22Rv1 (cell line): ENCODE measurements at regions not wholly inside any gene's neighbourhood (a gene's known extent, or its start where the extent isn't known, plus 50 kb on each side); places are given as distances from the start of the nearest gene placed in this dataset.

Experiments used
- H3K27ac ChIP-seq: fragments of 450-650 bp; 2 replicates; pipeline ENCODE4 v1.5.1; 2017
- CTCF ChIP-seq: fragments of 450-650 bp; IDR thresholded peaks from 2 replicates; pipeline ENCODE4 v1.5.1; 2017; ENCODE audit warnings: mild to moderate bottlenecking
- ZFX ChIP-seq: fragments of 450-650 bp; IDR thresholded peaks from 2 replicates; pipeline ENCODE4 v1.6.1; 2017; ENCODE audit warnings: antibody characterized with exemption, borderline replicate concordance

GRCh38 chr12:88880051-88880450 lies 299.8 kb upstream of the KITLG start:
- H3K27ac ChIP-seq, result no peak overlapping the region
- TF ChIP-seq CTCF, result no peak
- no peak for TF ChIP-seq ZFX

- TF ChIP-seq ZFX (no peak), CTCF (no peak)
- H3K27ac ChIP-seq, result no peak overlapping the region
Measured at GRCh38 chr12:88878295-88878694, 298.0 kb upstream of the KITLG start.

- TF ChIP-seq CTCF (no peak), ZFX (no peak)
- H3K27ac ChIP-seq, result no peak overlapping the region
Measured at GRCh38 chr12:88876857-88877256, 296.6 kb upstream of the KITLG start.

- no peak for TF ChIP-seq ZFX
- TF ChIP-seq CTCF, result no peak
- H3K27ac ChIP-seq, result no peak overlapping the region
Measured at GRCh38 chr12:88870000-88870737, 289.9 kb upstream of the KITLG start.

- no peak overlapping the region for H3K27ac ChIP-seq
- TF ChIP-seq CTCF, result no peak
- no peak for TF ChIP-seq ZFX
Measured at GRCh38 chr12:88868050-88868449, 287.8 kb upstream of the KITLG start.

- no peak for TF ChIP-seq CTCF
- no peak for TF ChIP-seq ZFX
Measured at GRCh38 chr12:88867510-88867909, 287.2 kb upstream of the KITLG start.

GRCh38 chr12:88866881-88867280 lies 286.6 kb upstream of the KITLG start:
- H3K27ac ChIP-seq, result no peak overlapping the region
- TF ChIP-seq CTCF (no peak), ZFX (no peak)

More at GRCh38 chr12:88867510-88867909, 287.2 kb upstream of the KITLG start:
- no peak overlapping the region for H3K27ac ChIP-seq
